Neural cell (in vitro differentiated cells): ENCODE measurements at regions not wholly inside any gene's neighbourhood (a gene's known extent, or its start where the extent isn't known, plus 50 kb on each side); places are given as distances from the start of the nearest gene placed in this dataset.

ENCODE experiments used
- H2AFZ ChIP-seq: fragments of 200-600, 300-800 bp; sonication (generic), shearing (Covaris generic); 2 replicates; pipeline ENCODE4 v1.6.0; 2014; ENCODE audit warnings: low read depth, mild to moderate bottlenecking, antibody characterized with exemption, low read length, moderate library complexity
- H3F3A ChIP-seq: fragments of 200-600 bp; shearing (Covaris generic); 2 replicates; pipeline ENCODE4 v1.6.1; 2016; ENCODE audit warnings: mild to moderate bottlenecking, moderate library complexity, mixed read lengths, antibody characterized with exemption, low read length; ENCODE audit not compliant: insufficient read depth, poor library complexity, severe bottlenecking
- H3K27ac ChIP-seq: fragments of 200-600, 300-800 bp; sonication (generic), shearing (Covaris generic); 2 replicates; pipeline ENCODE4 v1.5.1; 2014; ENCODE audit warnings: mild to moderate bottlenecking, low read length, moderate library complexity
- H3K27me3 ChIP-seq: fragments of 300-800, 200-600 bp; sonication (generic), shearing (Covaris generic); 2 replicates; pipeline ENCODE4 v1.6.0; 2014; ENCODE audit warnings: mild to moderate bottlenecking, low read depth, low read length, moderate library complexity; ENCODE audit not compliant: insufficient read depth
- H3K36me3 ChIP-seq: fragments of 300-800, 200-600 bp; sonication (generic), shearing (Covaris generic); 2 replicates; pipeline ENCODE4 v1.5.1; 2014; ENCODE audit warnings: mild to moderate bottlenecking, antibody characterized with exemption, low read length, moderate library complexity; ENCODE audit not compliant: insufficient read depth
- H3K4me2 ChIP-seq: fragments of 300-800, 200-600 bp; sonication (generic), shearing (Covaris generic); 2 replicates; pipeline ENCODE4 v1.6.0; 2014; ENCODE audit warnings: mild to moderate bottlenecking, low read length
- H3K4me3 ChIP-seq: fragments of 300-800, 200-600 bp; sonication (generic), shearing (Covaris generic); 2 replicates; pipeline ENCODE4 v1.5.1; 2014; ENCODE audit warnings: mild to moderate bottlenecking, low read length, moderate library complexity
- H3K79me2 ChIP-seq: fragments of 200-600 bp; shearing (Covaris generic); replicated peaks from 2 replicates; pipeline ENCODE4 v1.6.0; 2014; ENCODE audit warnings: mild to moderate bottlenecking, low read length, moderate library complexity; ENCODE audit not compliant: insufficient read depth
- H3K9ac ChIP-seq: fragments of 300-800, 200-600 bp; sonication (generic), shearing (Covaris generic); 2 replicates; pipeline ENCODE4 v1.6.1; 2016; ENCODE audit warnings: mild to moderate bottlenecking, low read length, mixed read lengths
- H3K9me2 ChIP-seq: fragments of 200-600 bp; shearing (Covaris generic); 2 replicates; pipeline ENCODE4 v1.6.1; 2016; ENCODE audit warnings: mild to moderate bottlenecking, low read length, mixed read lengths; ENCODE audit not compliant: insufficient read depth
- H3K9me3 ChIP-seq: fragments of 200-600, 300-800 bp; sonication (generic), shearing (Covaris generic); 2 replicates; pipeline ENCODE4 v1.6.1; 2016; ENCODE audit warnings: mild to moderate bottlenecking, mixed run types, low read length, moderate library complexity, mixed read lengths
- H4K20me1 ChIP-seq: fragments of 200-600 bp; shearing (Covaris generic); 2 replicates; pipeline ENCODE4 v1.6.1; 2016; ENCODE audit warnings: mild to moderate bottlenecking, mixed run types; ENCODE audit not compliant: insufficient read depth
- CTCF ChIP-seq: fragments of 450-650 bp; IDR thresholded peaks from 2 replicates; pipeline ENCODE4 v1.5.1; 2014; ENCODE audit warnings: antibody characterized with exemption, mild to moderate bottlenecking, moderate library complexity; ENCODE audit not compliant: poor library complexity, severe bottlenecking
- EP300 ChIP-seq: fragments of 450-650 bp; conservative IDR thresholded peaks from 2 replicates; pipeline ENCODE4 v1.6.1; 2014; ENCODE audit warnings: antibody characterized with exemption, mild to moderate bottlenecking, moderate library complexity; ENCODE audit not compliant: poor library complexity, severe bottlenecking
- EZH2 ChIP-seq: fragments of 200-600, 300-800 bp; shearing (Covaris generic), sonication (generic); IDR thresholded peaks from 2 replicates; pipeline ENCODE4 v1.6.1; 2014; ENCODE audit warnings: antibody characterized with exemption, low read length, borderline replicate concordance, mild to moderate bottlenecking; ENCODE audit not compliant: insufficient read depth, poor library complexity, severe bottlenecking
- MXI1 ChIP-seq: fragments of 450-650 bp; conservative IDR thresholded peaks from 2 replicates; pipeline ENCODE4 v1.6.1; 2014; ENCODE audit warnings: antibody characterized with exemption, mild to moderate bottlenecking; ENCODE audit not compliant: poor library complexity, severe bottlenecking
- POLR2AphosphoS5 ChIP-seq: IDR thresholded peaks from 2 replicates; pipeline ENCODE4 v1.6.1; 2012
- RAD21 ChIP-seq: fragments of 450-650 bp; conservative IDR thresholded peaks from 2 replicates; pipeline ENCODE4 v1.6.1; 2014; ENCODE audit warnings: antibody characterized with exemption, mild to moderate bottlenecking, moderate library complexity
- REST ChIP-seq: IDR thresholded peaks from 2 replicates; pipeline ENCODE4 v1.6.1; 2012; ENCODE audit warnings: borderline replicate concordance
- SMC3 ChIP-seq: fragments of 450-650 bp; conservative IDR thresholded peaks from 2 replicates; pipeline ENCODE4 v1.6.1; 2014; ENCODE audit warnings: antibody characterized with exemption, mild to moderate bottlenecking, moderate library complexity; ENCODE audit not compliant: poor library complexity
- TAF1 ChIP-seq: IDR thresholded peaks from 2 replicates; pipeline ENCODE4 v1.6.1; 2012; ENCODE audit warnings: low read depth

GRCh38 chr4:10753856-10754402, 69.4 kb upstream of the CLNK start:
- Histone ChIP-seq H3K4me2 (no peak overlapping the region), H2AFZ (no peak overlapping the region)

GRCh38 chr4:10753336-10753735, 68.8 kb upstream of the CLNK start:
- no peak overlapping the region for H3K27ac ChIP-seq
- no peak overlapping the region for H3K4me3 ChIP-seq
- H3K36me3 ChIP-seq, result no peaks in the 10 kb centered on the region
- H3K9ac ChIP-seq, result no peak overlapping the region
- no peaks in the 10 kb centered on the region for H3F3A ChIP-seq
- no peaks in the 10 kb centered on the region for H3K79me2 ChIP-seq
- no peaks in the 10 kb centered on the region for H3K9me3 ChIP-seq
- TF ChIP-seq POLR2AphosphoS5 (no peak), SMC3 (no peak)
- no peaks in the 10 kb centered on the region for H3K9me2 ChIP-seq
- H3K27me3 ChIP-seq, result no peaks in the 10 kb centered on the region
- H3K4me2 ChIP-seq, result no peak overlapping the region
- no peaks in the 10 kb centered on the region for H4K20me1 ChIP-seq
- no peak overlapping the region for H2AFZ ChIP-seq

More at GRCh38 chr4:10753856-10754402, 69.4 kb upstream of the CLNK start:
- H3K9me2 ChIP-seq, result no peaks in the 10 kb centered on the region
- H3K79me2 ChIP-seq, result no peaks in the 10 kb centered on the region
- H3K27me3 ChIP-seq, result no peaks in the 10 kb centered on the region
- H3K4me3 ChIP-seq, result no peak overlapping the region
- TF ChIP-seq EZH2 (no peak), MXI1 (no peak), EP300 (no peak), REST (no peak), POLR2AphosphoS5 (no peak), SMC3 (no peak), RAD21 (no peak), TAF1 (no peak), CTCF (no peak)
- no peak overlapping the region for H3K27ac ChIP-seq
- H4K20me1 ChIP-seq, result no peaks in the 10 kb centered on the region
- H3K9ac ChIP-seq, result no peak overlapping the region
- H3K36me3 ChIP-seq, result no peaks in the 10 kb centered on the region
- no peaks in the 10 kb centered on the region for H3F3A ChIP-seq
- H3K9me3 ChIP-seq, result no peaks in the 10 kb centered on the region

- Histone ChIP-seq H4K20me1 (no peaks in the 10 kb centered on the region), H3K9me2 (no peaks in the 10 kb centered on the region), H3K4me3 (no peak overlapping the region), H3F3A (no peaks in the 10 kb centered on the region), H3K36me3 (no peaks in the 10 kb centered on the region), H3K27ac (no peak overlapping the region), H3K4me2 (no peak overlapping the region), H3K79me2 (no peaks in the 10 kb centered on the region), H2AFZ (no peak overlapping the region), H3K27me3 (no peaks in the 10 kb centered on the region), H3K9ac (no peak overlapping the region), H3K9me3 (no peaks in the 10 kb centered on the region)
- TF ChIP-seq EP300 (no peak), POLR2AphosphoS5 (no peak), SMC3 (no peak), MXI1 (no peak), REST (no peak), RAD21 (no peak), CTCF (no peak), EZH2 (no peak), TAF1 (no peak)
Observed at GRCh38 chr4:10750714-10751113, 66.1 kb upstream of the CLNK start.
